K562 (cell line): ENCODE measurements at regions not wholly inside any gene's neighbourhood (a gene's known extent, or its start where the extent isn't known, plus 50 kb on each side); places are given as distances from the start of the nearest gene placed in this dataset.

ENCODE experiments used
- ATAC-seq: fragments of 200-7000 bp; cut with Tn5 transposase; 3 replicates; pipeline ENCODE4 v1.9.1; 2020; ENCODE audit warnings: moderate library complexity
- BruUV-seq: library from RNA; stranded (reverse); fragments of 400-500 nt; replicated peaks from 2 replicates; lab custom pipeline; 2021; lab: Mats Ljungman, UMichigan
- CTCF ChIA-PET: fragments of 300-600 bp; formaldehyde crosslinking; extraction: SDS; loops from one replicate; lab custom pipeline; 2021; ENCODE audit warnings: low intra/inter-chr PET ratio; lab: Yijun Ruan, JAX
- POLR2A ChIA-PET: fragments of 300-600, 350-650 bp; sonication (Branson Sonifier 250); formaldehyde crosslinking; extraction: SDS; loops from one replicate; lab custom pipeline; 2021; ENCODE audit warnings: antibody characterized with exemption, inconsistent platforms; lab: Yijun Ruan, JAX
- DNase-seq, 4 experiments: peaks; one replicate each; pipeline versions ENCODE4 v3.0.0 to v3.0.0-alpha.2; 2011 to 2018; ENCODE audit warnings: low spot score in 3 of 4, mixed read lengths in 3 of 4; ENCODE audit errors: extremely low read depth in 1 of 4
- FAIRE-seq: peaks from 2 replicates; lab custom pipeline; 2011; peaks lifted over from hg19 to GRCh38; lab: Jason Lieb, UNC
- H2AFZ ChIP-seq: 2 replicates; pipeline ENCODE4 v1.6.0; 2011; ENCODE audit warnings: low read depth, low read length, control low read depth, inconsistent platforms
- H3K27ac ChIP-seq: fragments of 200-600 bp; 3 replicates; pipeline ENCODE4 v1.8.0; 2011; ENCODE audit warnings: low read depth, mild to moderate bottlenecking, control low read depth, inconsistent platforms, low read length, moderate library complexity, mixed read lengths; ENCODE audit errors: extremely low read depth
- H3K27me3 ChIP-seq, 2 experiments: fragments of 300-600 bp in 1 of 2; 2 replicates in 1 of 2; 3 replicates in 1 of 2; pipeline versions ENCODE4 v1.6.0 to v1.8.0; 2011; ENCODE audit warnings: inconsistent platforms in 2 of 2, low read length in 2 of 2, mild to moderate bottlenecking in 1 of 2, mixed read lengths in 1 of 2, moderate library complexity in 1 of 2; ENCODE audit not compliant: control insufficient read depth in 2 of 2, insufficient read depth in 2 of 2
- H3K36me3 ChIP-seq: fragments of 300-600 bp; 3 replicates; pipeline ENCODE4 v1.8.0; 2011; ENCODE audit warnings: mild to moderate bottlenecking, low read length, inconsistent platforms; ENCODE audit not compliant: control insufficient read depth, insufficient read depth
- H3K4me1 ChIP-seq, 2 experiments: fragments of 200-600 bp in 1 of 2; replicated peaks in 1 of 2; 2 replicates in 1 of 2; 3 replicates in 1 of 2; pipeline versions ENCODE4 v1.5.1 to v1.8.0; 2011; ENCODE audit warnings: inconsistent platforms in 2 of 2, low read length in 2 of 2, mild to moderate bottlenecking in 1 of 2, mixed read lengths in 1 of 2, moderate library complexity in 1 of 2; ENCODE audit not compliant: control insufficient read depth in 2 of 2, insufficient read depth in 2 of 2
- H3K4me2 ChIP-seq: 2 replicates; pipeline ENCODE4 v1.6.1; 2011; ENCODE audit warnings: low read length, control low read depth, inconsistent platforms, mixed read lengths; ENCODE audit not compliant: insufficient read depth
- H3K4me3 ChIP-seq: fragments of 200-600 bp; sonication (generic), shearing (Covaris generic); 2 replicates; pipeline ENCODE4 v1.5.1; 2016; ENCODE audit warnings: control low read depth, inconsistent platforms
- H3K79me2 ChIP-seq: fragments of 200-600 bp; 3 replicates; pipeline ENCODE4 v1.8.0; 2011; ENCODE audit warnings: low read length, inconsistent platforms; ENCODE audit not compliant: control insufficient read depth, insufficient read depth
- H3K9ac ChIP-seq, 2 experiments: 2 replicates each; pipeline versions ENCODE4 v1.6.0 to v1.6.1; 2011; ENCODE audit warnings: low read depth in 2 of 2, low read length in 2 of 2, control low read depth in 1 of 2, inconsistent platforms in 1 of 2, mild to moderate bottlenecking in 1 of 2, mixed read lengths in 1 of 2; ENCODE audit not compliant: insufficient read depth in 1 of 2
- H3K9me1 ChIP-seq: one replicate; pipeline ENCODE4 v1.6.0; 2011; ENCODE audit warnings: inconsistent platforms, mild to moderate bottlenecking, low read length, moderate library complexity; ENCODE audit not compliant: control insufficient read depth, insufficient read depth
- H3K9me3 ChIP-seq: replicated peaks from 2 replicates; pipeline ENCODE4 v1.5.1; 2011; ENCODE audit warnings: low read depth, low read length, inconsistent platforms; ENCODE audit not compliant: control insufficient read depth, insufficient read depth
- H4K20me1 ChIP-seq: replicated peaks from 2 replicates; pipeline ENCODE4 v1.6.1; 2011; ENCODE audit warnings: low read length, inconsistent platforms, mixed read lengths; ENCODE audit not compliant: control insufficient read depth, insufficient read depth
- CBX5 ChIP-seq: IDR thresholded peaks from 2 replicates; pipeline ENCODE4 v1.6.1; 2014; ENCODE audit warnings: low read depth, borderline replicate concordance
- HDAC3 ChIP-seq: fragments of 450-650 bp; IDR thresholded peaks from 2 replicates; pipeline ENCODE4 v1.6.1; 2018; ENCODE audit warnings: borderline replicate concordance, mild to moderate bottlenecking, moderate library complexity; ENCODE audit not compliant: partially characterized antibody
- HDAC8 ChIP-seq: fragments of 450-650 bp; IDR thresholded peaks from 2 replicates; pipeline ENCODE4 v1.6.1; 2016; ENCODE audit warnings: mild to moderate bottlenecking, missing genetic modification characterization, moderate library complexity, missing compliant biosample characterization
- OTX1 ChIP-seq: fragments of 450-650 bp; formaldehyde crosslinking; IDR thresholded peaks from 2 replicates; pipeline ENCODE4 v1.4.0; 2022; ENCODE audit warnings: mild to moderate bottlenecking
- ZNF197 ChIP-seq: fragments of 200-800 bp; sonication (Bioruptor generic); IDR thresholded peaks from 2 replicates; pipeline ENCODE4 v1.6.1; 2016; ENCODE audit warnings: low read depth, missing genetic modification characterization, missing compliant biosample characterization
- ZNF551 ChIP-seq: fragments of 250-450 bp; sonication (Bioruptor Pico); IDR thresholded peaks from 2 replicates; pipeline ENCODE4 v1.5.0; 2021; ENCODE audit warnings: mild to moderate bottlenecking, moderate library complexity
- WGBS: fragments of 100-300 bp; shearing (Covaris generic); methylation state at CpG from one replicate; pipeline ENCODE4 v1.1.6; 2016; ENCODE audit warnings: low coverage, mixed read lengths; ENCODE audit not compliant: insufficient coverage; ENCODE audit errors: missing lambda C conversion rate; 5-methylcytosine and 5-hydroxymethylcytosine counted together
- in situ Hi-C: fragments of 300-500 bp; cut with MboI; formaldehyde crosslinking; loops from 4 replicates; pipeline ENCODE4 v1.15.0; 2018; ENCODE audit warnings: inconsistent platforms, mixed read lengths
- intact Hi-C: fragments of 100-400 bp; cut with micrococcal nuclease; formaldehyde crosslinking; loops from 2 replicates; pipeline ENCODE4 v1.14.2; 2022
- TF ChIP-seq, protein P1 (sequence below), 2 experiments: fragments of 450-650 bp; IDR thresholded peaks; 2 replicates each; pipeline ENCODE4 v1.6.1; 2016
- TF ChIP-seq, protein P2 (sequence below): fragments of 250-450 bp; sonication (Bioruptor Pico); IDR thresholded peaks from 2 replicates; pipeline ENCODE4 v1.8.0; 2021; ENCODE audit warnings: mild to moderate bottlenecking, moderate library complexity

DNA sequence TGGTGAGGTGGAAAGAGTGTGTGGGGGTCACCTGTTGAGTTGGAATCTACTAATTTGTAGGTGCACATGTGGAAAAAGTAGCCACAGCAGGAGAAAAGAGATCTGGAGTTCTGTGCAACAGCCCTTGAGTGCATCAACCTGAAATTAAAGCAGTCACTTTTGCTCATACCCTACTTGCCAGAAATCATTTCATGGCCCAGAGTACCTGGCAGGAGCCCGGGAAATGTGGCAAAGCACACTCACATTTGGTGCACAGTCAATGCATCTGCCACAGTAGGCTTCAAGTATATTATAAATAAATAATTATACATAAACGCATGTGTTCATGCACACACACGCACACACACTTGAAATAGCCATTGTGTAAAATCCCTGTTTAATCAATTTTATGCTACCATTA is 203.0 kb downstream of the ICE1 start (continued):
- TF ChIP-seq, protein P1, sequence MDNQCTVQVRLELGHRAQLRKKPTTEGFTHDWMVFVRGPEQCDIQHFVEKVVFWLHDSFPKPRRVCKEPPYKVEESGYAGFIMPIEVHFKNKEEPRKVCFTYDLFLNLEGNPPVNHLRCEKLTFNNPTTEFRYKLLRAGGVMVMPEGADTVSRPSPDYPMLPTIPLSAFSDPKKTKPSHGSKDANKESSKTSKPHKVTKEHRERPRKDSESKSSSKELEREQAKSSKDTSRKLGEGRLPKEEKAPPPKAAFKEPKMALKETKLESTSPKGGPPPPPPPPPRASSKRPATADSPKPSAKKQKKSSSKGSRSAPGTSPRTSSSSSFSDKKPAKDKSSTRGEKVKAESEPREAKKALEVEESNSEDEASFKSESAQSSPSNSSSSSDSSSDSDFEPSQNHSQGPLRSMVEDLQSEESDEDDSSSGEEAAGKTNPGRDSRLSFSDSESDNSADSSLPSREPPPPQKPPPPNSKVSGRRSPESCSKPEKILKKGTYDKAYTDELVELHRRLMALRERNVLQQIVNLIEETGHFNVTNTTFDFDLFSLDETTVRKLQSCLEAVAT (IDR thresholded peaks at IDR 0.05) = no peak
- TF ChIP-seq, protein P2, sequence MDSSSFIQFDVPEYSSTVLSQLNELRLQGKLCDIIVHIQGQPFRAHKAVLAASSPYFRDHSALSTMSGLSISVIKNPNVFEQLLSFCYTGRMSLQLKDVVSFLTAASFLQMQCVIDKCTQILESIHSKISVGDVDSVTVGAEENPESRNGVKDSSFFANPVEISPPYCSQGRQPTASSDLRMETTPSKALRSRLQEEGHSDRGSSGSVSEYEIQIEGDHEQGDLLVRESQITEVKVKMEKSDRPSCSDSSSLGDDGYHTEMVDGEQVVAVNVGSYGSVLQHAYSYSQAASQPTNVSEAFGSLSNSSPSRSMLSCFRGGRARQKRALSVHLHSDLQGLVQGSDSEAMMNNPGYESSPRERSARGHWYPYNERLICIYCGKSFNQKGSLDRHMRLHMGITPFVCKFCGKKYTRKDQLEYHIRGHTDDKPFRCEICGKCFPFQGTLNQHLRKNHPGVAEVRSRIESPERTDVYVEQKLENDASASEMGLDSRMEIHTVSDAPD = no peak
- TF ChIP-seq ZNF197 (CRISPR knock-in tag) (no peak), OTX1 (CRISPR knock-in tag) (no peak)
- TF ChIP-seq, all 486 proteins: peak for 0

DNA sequence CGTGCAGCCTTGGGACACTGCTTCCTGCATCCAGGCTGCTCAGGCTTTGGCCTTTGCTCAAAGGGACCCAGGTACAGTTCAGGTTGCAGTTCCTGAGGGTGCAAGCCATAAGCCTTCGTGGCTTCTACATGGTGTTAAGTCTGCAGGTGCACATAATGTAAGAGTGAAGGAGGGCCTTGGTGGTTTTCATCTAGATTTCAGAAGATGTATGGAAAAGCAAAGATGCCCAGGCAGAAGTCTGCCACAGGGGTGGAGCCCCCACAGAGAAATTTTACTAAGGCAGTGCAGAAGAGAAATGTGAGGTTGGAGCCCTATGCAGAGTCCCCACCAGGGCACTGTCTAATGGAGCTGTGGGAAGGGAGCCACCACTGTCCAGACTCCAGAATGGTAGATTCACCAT is 200.9 kb downstream of the ICE1 start:
- H3K4me1 ChIP-seq = no peaks in the 10 kb centered on the region
- 3% methylated on average over 2 of the region's 2 CpGs for WGBS
- no peaks in the 10 kb centered on the region for H3K27me3 ChIP-seq
- in situ Hi-C loops = no loop called here
- DNase-seq (no peak), FAIRE-seq (no peak), ATAC-seq (no peak)
- H2AFZ ChIP-seq = no peak overlapping the region
- no peak overlapping the region for H3K9ac ChIP-seq
- ChIA-PET CTCF (no interaction called here), POLR2A (no interaction called here)
- no peaks in the 10 kb centered on the region for H3K9me1 ChIP-seq
- H3K9me3 ChIP-seq = no peaks in the 10 kb centered on the region
- H3K36me3 ChIP-seq = no peaks in the 10 kb centered on the region
- H3K4me2 ChIP-seq = no peak overlapping the region
- intact Hi-C loops = no loop called here
- H3K79me2 ChIP-seq = no peaks in the 10 kb centered on the region
- H4K20me1 ChIP-seq = no peaks in the 10 kb centered on the region
- BruUV-seq = no TSS peak
- no peak overlapping the region for H3K27ac ChIP-seq
- no peak overlapping the region for H3K4me3 ChIP-seq
- no peak for TF ChIP-seq HDAC3
- no peak for TF ChIP-seq ZNF551
- TF ChIP-seq HDAC8 (tag) = no peak
- 0 out of 2 replicates have a peak, but pooled peaks have one; percentile 63 for TF ChIP-seq CBX5
